ENCODE measurements at regions not wholly inside any gene's neighbourhood (a gene's known extent, or its start where the extent isn't known, plus 50 kb on each side); places are given as distances from the start of the nearest gene placed in this dataset.

GRCh38 chr20:6941571-6941970, 174.1 kb downstream of the BMP2 start:
- no peak for TF ChIP-seq POLR2AphosphoS5 (IDR thresholded peaks at IDR 0.05; ENCODE audit: low read depth, low read length)
- TF ChIP-seq CTCF (IDR thresholded peaks at IDR 0.05), result no peak
- TF ChIP-seq TCF7L2 (IDR thresholded peaks at IDR 0.05; ENCODE audit: low read depth, low read length), result no peak
- no peak for TF ChIP-seq SIN3A (IDR thresholded peaks at IDR 0.05; ENCODE audit: borderline replicate concordance, insufficient read depth, low read depth, low read length)

Data from Panc1 (cell line).